OCI-LY7 (cell line): ENCODE measurements at regions not wholly inside any gene's neighbourhood (a gene's known extent, or its start where the extent isn't known, plus 50 kb on each side); places are given as distances from the start of the nearest gene placed in this dataset.

Experiments
- EZH2phosphoT487 ChIP-seq: fragments of 200-600 bp; sonication (generic); IDR thresholded peaks from 2 replicates; pipeline ENCODE4 v1.6.1; 2018; ENCODE audit warnings: low read depth, borderline replicate concordance, mild to moderate bottlenecking, mixed run types, antibody characterized with exemption, low read length, moderate library complexity, mixed read lengths
- TF ChIP-seq, protein P1 (sequence below): fragments of 200-600 bp; sonication (generic); conservative IDR thresholded peaks from 2 replicates; pipeline ENCODE4 v1.5.1; 2014; ENCODE audit warnings: mild to moderate bottlenecking, antibody characterized with exemption, low read length, moderate library complexity, mixed read lengths

DNA sequence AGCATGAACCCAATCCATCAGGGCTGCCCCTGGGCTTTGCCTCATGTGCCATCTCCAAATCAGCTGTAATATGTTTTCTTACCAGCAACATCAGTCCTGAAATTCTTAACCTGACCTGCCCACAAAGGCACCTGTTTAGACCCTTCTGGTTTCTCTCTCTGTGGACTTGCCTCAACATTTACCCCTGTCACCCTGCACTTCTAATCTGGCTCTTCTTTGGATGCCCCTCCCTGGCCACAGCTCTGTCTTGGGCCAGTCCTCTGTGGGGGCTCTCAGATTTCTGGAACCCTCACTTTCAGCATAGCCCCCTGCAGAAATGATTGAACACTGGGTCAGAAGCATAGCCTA lies 168.7 kb upstream of the STAC start:
- TF ChIP-seq, protein P1, sequence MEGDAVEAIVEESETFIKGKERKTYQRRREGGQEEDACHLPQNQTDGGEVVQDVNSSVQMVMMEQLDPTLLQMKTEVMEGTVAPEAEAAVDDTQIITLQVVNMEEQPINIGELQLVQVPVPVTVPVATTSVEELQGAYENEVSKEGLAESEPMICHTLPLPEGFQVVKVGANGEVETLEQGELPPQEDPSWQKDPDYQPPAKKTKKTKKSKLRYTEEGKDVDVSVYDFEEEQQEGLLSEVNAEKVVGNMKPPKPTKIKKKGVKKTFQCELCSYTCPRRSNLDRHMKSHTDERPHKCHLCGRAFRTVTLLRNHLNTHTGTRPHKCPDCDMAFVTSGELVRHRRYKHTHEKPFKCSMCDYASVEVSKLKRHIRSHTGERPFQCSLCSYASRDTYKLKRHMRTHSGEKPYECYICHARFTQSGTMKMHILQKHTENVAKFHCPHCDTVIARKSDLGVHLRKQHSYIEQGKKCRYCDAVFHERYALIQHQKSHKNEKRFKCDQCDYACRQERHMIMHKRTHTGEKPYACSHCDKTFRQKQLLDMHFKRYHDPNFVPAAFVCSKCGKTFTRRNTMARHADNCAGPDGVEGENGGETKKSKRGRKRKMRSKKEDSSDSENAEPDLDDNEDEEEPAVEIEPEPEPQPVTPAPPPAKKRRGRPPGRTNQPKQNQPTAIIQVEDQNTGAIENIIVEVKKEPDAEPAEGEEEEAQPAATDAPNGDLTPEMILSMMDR: no peak
- no peak for TF ChIP-seq EZH2phosphoT487
